DND-41 (cell line): ENCODE measurements at regions not wholly inside any gene's neighbourhood (a gene's known extent, or its start where the extent isn't known, plus 50 kb on each side); places are given as distances from the start of the nearest gene placed in this dataset.
A peak's percentile ranks its signal among the peaks of the same experiment; 100 is the strongest.

Experiments
- EZH2 ChIP-seq: IDR thresholded peaks from 3 replicates; pipeline ENCODE4 v1.6.1; 2012; ENCODE audit warnings: borderline replicate concordance, low read depth, mild to moderate bottlenecking, moderate library complexity, low read length, inconsistent platforms; ENCODE audit not compliant: severe bottlenecking
- TF ChIP-seq, protein P1 (sequence below): IDR thresholded peaks from 2 replicates; pipeline ENCODE4 v1.5.1; 2012; ENCODE audit warnings: borderline replicate concordance, low read length, moderate library complexity, mild to moderate bottlenecking; ENCODE audit not compliant: poor library complexity, severe bottlenecking; ENCODE audit errors: extremely low read depth

DNA sequence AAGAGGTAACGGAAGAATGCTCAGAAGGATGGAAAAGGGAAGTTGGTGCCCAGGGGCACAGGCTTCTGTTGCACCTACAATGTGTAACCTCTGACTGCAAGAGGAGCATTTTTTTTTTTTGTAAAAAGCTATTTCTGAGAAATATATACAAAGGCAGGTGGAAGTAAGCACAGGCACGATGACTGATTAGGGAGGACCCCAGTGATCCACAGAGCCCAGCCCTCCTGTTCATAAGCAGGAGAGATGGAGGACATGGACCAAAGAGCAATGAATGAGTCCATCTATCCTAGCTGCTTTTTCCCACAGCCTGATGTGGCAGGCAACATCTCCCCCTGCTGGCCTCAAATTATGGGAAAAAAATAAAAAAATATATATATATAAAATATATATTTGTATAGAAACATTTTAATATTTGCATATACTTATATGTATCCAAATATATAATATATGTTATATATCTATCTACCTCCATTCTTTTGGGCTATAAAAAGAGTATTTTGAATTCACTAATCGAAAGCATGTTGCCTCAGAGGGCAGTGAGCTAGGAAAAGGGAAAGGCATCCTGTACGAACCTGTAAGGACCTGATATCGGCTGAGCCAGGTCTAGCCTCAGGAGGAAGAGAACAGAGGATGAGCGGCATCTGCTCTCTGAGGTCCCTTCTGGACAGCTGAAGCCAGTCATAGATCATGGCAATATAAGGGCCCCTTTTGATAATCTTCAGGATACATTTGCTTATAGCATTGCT lies 166.0 kb upstream of the STK17B start:
- TF ChIP-seq EZH2, result no peak
- TF ChIP-seq, protein P1, sequence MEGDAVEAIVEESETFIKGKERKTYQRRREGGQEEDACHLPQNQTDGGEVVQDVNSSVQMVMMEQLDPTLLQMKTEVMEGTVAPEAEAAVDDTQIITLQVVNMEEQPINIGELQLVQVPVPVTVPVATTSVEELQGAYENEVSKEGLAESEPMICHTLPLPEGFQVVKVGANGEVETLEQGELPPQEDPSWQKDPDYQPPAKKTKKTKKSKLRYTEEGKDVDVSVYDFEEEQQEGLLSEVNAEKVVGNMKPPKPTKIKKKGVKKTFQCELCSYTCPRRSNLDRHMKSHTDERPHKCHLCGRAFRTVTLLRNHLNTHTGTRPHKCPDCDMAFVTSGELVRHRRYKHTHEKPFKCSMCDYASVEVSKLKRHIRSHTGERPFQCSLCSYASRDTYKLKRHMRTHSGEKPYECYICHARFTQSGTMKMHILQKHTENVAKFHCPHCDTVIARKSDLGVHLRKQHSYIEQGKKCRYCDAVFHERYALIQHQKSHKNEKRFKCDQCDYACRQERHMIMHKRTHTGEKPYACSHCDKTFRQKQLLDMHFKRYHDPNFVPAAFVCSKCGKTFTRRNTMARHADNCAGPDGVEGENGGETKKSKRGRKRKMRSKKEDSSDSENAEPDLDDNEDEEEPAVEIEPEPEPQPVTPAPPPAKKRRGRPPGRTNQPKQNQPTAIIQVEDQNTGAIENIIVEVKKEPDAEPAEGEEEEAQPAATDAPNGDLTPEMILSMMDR, result peak; percentile 25
